Fibroblast of lung (primary cell): ENCODE measurements at regions not wholly inside any gene's neighbourhood (a gene's known extent, or its start where the extent isn't known, plus 50 kb on each side); places are given as distances from the start of the nearest gene placed in this dataset.

Experiments
- CTCF ChIP-seq, 2 donors: IDR thresholded peaks in 1 of 2; conservative IDR thresholded peaks in 1 of 2; 1 replicate in 1 of 2; 2 replicates in 1 of 2; pipeline ENCODE4 v1.5.1; 2011 to 2012; ENCODE audit warnings: low read length in 2 of 2, control low read depth in 1 of 2, inconsistent platforms in 1 of 2, low read depth in 1 of 2, mild to moderate bottlenecking in 1 of 2
- EZH2 ChIP-seq: IDR thresholded peaks from 2 replicates; pipeline ENCODE4 v1.5.1; 2012; ENCODE audit warnings: low read length, control low read depth, mild to moderate bottlenecking; ENCODE audit errors: missing control alignments

- TF ChIP-seq CTCF (conservative IDR thresholded peaks at IDR 0.05 in 1 of 2, IDR thresholded peaks at IDR 0.05 in 1 of 2; ENCODE audit: low read depth in 1 of 2, low read length in 2 of 2) (no peak), EZH2 (no peak)
Measured at GRCh38 chr13:62887046-62887445, 1471.4 kb upstream of the PCDH20 start.
